Keratinocyte (primary cell): ENCODE measurements at regions not wholly inside any gene's neighbourhood (a gene's known extent, or its start where the extent isn't known, plus 50 kb on each side); places are given as distances from the start of the nearest gene placed in this dataset.

Experiments
- DNase-seq: peaks from one replicate; pipeline ENCODE4 v3.0.0-alpha.2; 2011; ENCODE audit warnings: low read depth, missing footprints, low spot score
- FAIRE-seq: peaks from 2 replicates; lab custom pipeline; 2011; peaks lifted over from hg19 to GRCh38; lab: Jason Lieb, UNC
- H2AFZ ChIP-seq: 2 replicates; pipeline ENCODE4 v1.6.0; 2012; ENCODE audit warnings: low read length, control low read depth, inconsistent platforms; ENCODE audit not compliant: control insufficient read depth
- H3K27ac ChIP-seq: 2 replicates; pipeline ENCODE4 v1.5.1; 2011; ENCODE audit warnings: low read length; ENCODE audit not compliant: control insufficient read depth, insufficient read depth
- H3K27me3 ChIP-seq: 3 replicates; pipeline ENCODE4 v1.6.0; 2011; ENCODE audit warnings: low read length; ENCODE audit not compliant: control insufficient read depth, insufficient read depth; ENCODE audit errors: extremely low read depth
- H3K36me3 ChIP-seq, 2 experiments: 2 replicates in 1 of 2; 3 replicates in 1 of 2; pipeline ENCODE4 v1.5.1; 2011; ENCODE audit warnings: low read length in 2 of 2, mild to moderate bottlenecking in 1 of 2; ENCODE audit not compliant: control insufficient read depth in 2 of 2, insufficient read depth in 2 of 2; ENCODE audit errors: extremely low read depth in 1 of 2
- H3K4me1 ChIP-seq: 3 replicates; pipeline ENCODE4 v1.5.1; 2011; ENCODE audit warnings: low read length; ENCODE audit not compliant: control insufficient read depth, insufficient read depth; ENCODE audit errors: extremely low read depth
- H3K4me2 ChIP-seq: 3 replicates; pipeline ENCODE4 v1.6.0; 2011; ENCODE audit warnings: low read depth, low read length; ENCODE audit not compliant: control insufficient read depth, insufficient read depth; ENCODE audit errors: extremely low read depth
- H3K4me3 ChIP-seq, 3 experiments: fragments of 200-600 bp in 1 of 3; sonication (generic) in 1 of 3; 2 replicates in 2 of 3; 3 replicates in 1 of 3; pipeline ENCODE4 v1.5.1; 2011 to 2016; ENCODE audit warnings: low read length in 3 of 3, mild to moderate bottlenecking in 3 of 3, control low read depth in 2 of 3, inconsistent platforms in 1 of 3, low read depth in 1 of 3, mixed read lengths in 1 of 3, mixed run types in 1 of 3, moderate library complexity in 1 of 3; ENCODE audit not compliant: control insufficient read depth in 2 of 3, insufficient read depth in 2 of 3; ENCODE audit errors: extremely low read depth in 1 of 3
- H3K79me2 ChIP-seq: 2 replicates; pipeline ENCODE4 v1.6.0; 2012; ENCODE audit warnings: low read length; ENCODE audit not compliant: control insufficient read depth, insufficient read depth
- H3K9ac ChIP-seq: 3 replicates; pipeline ENCODE4 v1.6.0; 2011; ENCODE audit warnings: low read length; ENCODE audit not compliant: control insufficient read depth, insufficient read depth; ENCODE audit errors: extremely low read depth
- H3K9me1 ChIP-seq: 3 replicates; pipeline ENCODE4 v1.6.0; 2011; ENCODE audit warnings: low read length; ENCODE audit not compliant: control insufficient read depth, insufficient read depth; ENCODE audit errors: extremely low read depth
- H3K9me3 ChIP-seq: 2 replicates; pipeline ENCODE4 v1.5.1; 2012; ENCODE audit warnings: low read depth, low read length; ENCODE audit not compliant: control insufficient read depth
- H4K20me1 ChIP-seq: 3 replicates; pipeline ENCODE4 v1.6.0; 2011; ENCODE audit warnings: low read length; ENCODE audit not compliant: control insufficient read depth, insufficient read depth; ENCODE audit errors: extremely low read depth
- EZH2 ChIP-seq: IDR thresholded peaks from one replicate; pipeline ENCODE4 v1.6.1; 2012; ENCODE audit warnings: inconsistent platforms, mild to moderate bottlenecking, low read length, moderate library complexity
- dilution Hi-C: fragments of 300-500 bp; cut with MboI; formaldehyde crosslinking; loops from one replicate; pipeline ENCODE4 v1.7.0; 2020; ENCODE audit warnings: low sequenced_read_pairs; ENCODE audit not compliant: extremely low pct_ligation_motif_present
- TF ChIP-seq, protein P1 (sequence below), 3 experiments: IDR thresholded peaks in 1 of 3; conservative IDR thresholded peaks in 1 of 3; optimal IDR thresholded peaks in 1 of 3; 2 replicates in 2 of 3; 3 replicates in 1 of 3; pipeline versions ENCODE3 to v1.5.1; 2011; ENCODE audit warnings: low read length in 3 of 3, mild to moderate bottlenecking in 3 of 3, moderate library complexity in 2 of 3, control low read depth in 1 of 3, inconsistent platforms in 1 of 3; ENCODE audit not compliant: insufficient read depth in 2 of 3; ENCODE audit errors: extremely low read depth in 1 of 3

DNA sequence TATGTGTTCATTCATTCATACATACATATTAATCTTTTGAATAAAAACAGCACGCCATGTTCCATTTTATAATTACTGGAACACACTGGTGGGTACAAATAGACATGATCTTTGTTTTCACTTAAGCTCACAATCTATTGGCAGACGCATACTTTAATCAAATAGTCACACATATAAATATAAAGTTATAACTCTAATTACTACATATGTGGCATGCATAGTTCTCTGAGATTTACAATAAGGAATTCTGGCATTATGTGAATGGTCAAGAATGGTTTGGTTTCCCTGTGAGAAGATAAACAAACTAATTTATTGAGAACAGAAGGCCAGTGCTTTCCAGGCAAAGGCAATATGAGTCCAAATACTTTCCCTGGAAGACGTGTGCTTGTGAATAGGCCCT is 576.2 kb downstream of the CDH8 start:
- no peak overlapping the region for H3K4me2 ChIP-seq
- no peak overlapping the region for H3K27ac ChIP-seq
- no peaks in the 10 kb centered on the region for H3K4me1 ChIP-seq
- no peaks in the 10 kb centered on the region for H3K79me2 ChIP-seq
- H3K9ac ChIP-seq, result no peak overlapping the region
- TF ChIP-seq, protein P1, sequence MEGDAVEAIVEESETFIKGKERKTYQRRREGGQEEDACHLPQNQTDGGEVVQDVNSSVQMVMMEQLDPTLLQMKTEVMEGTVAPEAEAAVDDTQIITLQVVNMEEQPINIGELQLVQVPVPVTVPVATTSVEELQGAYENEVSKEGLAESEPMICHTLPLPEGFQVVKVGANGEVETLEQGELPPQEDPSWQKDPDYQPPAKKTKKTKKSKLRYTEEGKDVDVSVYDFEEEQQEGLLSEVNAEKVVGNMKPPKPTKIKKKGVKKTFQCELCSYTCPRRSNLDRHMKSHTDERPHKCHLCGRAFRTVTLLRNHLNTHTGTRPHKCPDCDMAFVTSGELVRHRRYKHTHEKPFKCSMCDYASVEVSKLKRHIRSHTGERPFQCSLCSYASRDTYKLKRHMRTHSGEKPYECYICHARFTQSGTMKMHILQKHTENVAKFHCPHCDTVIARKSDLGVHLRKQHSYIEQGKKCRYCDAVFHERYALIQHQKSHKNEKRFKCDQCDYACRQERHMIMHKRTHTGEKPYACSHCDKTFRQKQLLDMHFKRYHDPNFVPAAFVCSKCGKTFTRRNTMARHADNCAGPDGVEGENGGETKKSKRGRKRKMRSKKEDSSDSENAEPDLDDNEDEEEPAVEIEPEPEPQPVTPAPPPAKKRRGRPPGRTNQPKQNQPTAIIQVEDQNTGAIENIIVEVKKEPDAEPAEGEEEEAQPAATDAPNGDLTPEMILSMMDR (optimal IDR thresholded peaks at IDR 0.05 in 1 of 3, IDR thresholded peaks at IDR 0.05 in 1 of 3, conservative IDR thresholded peaks at IDR 0.05 in 1 of 3; ENCODE audit: extremely low read depth in 1 of 3, insufficient read depth in 2 of 3, low read length in 3 of 3), result no peak
- TF ChIP-seq EZH2, result no peak
- no peaks in the 10 kb centered on the region for H4K20me1 ChIP-seq
- no peaks in the 10 kb centered on the region for H3K9me1 ChIP-seq
- H3K36me3 ChIP-seq, result no peaks in the 10 kb centered on the region
- no peak overlapping the region for H3K4me3 ChIP-seq
- dilution Hi-C loops, result no loop called here
- no peak for FAIRE-seq
- H3K9me3 ChIP-seq, result no peaks in the 10 kb centered on the region
- no peak overlapping the region for H2AFZ ChIP-seq
- no peaks in the 10 kb centered on the region for H3K27me3 ChIP-seq
- no peak for DNase-seq

- Histone ChIP-seq H3K36me3 (no peaks in the 10 kb centered on the region), H4K20me1 (no peaks in the 10 kb centered on the region), H3K4me3 (no peak overlapping the region), H3K27me3 (no peaks in the 10 kb centered on the region), H3K9ac (no peak overlapping the region), H2AFZ (no peak overlapping the region), H3K4me1 (no peaks in the 10 kb centered on the region), H3K9me3 (no peaks in the 10 kb centered on the region), H3K9me1 (no peaks in the 10 kb centered on the region), H3K27ac (no peak overlapping the region), H3K4me2 (no peak overlapping the region), H3K79me2 (no peaks in the 10 kb centered on the region)
- no peak for DNase-seq
- no peak for TF ChIP-seq EZH2
- TF ChIP-seq, protein P1 (optimal IDR thresholded peaks at IDR 0.05 in 1 of 3, IDR thresholded peaks at IDR 0.05 in 1 of 3, conservative IDR thresholded peaks at IDR 0.05 in 1 of 3; ENCODE audit: extremely low read depth in 1 of 3, insufficient read depth in 2 of 3, low read length in 3 of 3), result no peak
- no peak for FAIRE-seq
- dilution Hi-C loops, result no loop called here
Observed at GRCh38 chr16:61435346-61435745, 600.9 kb downstream of the CDH8 start.
